Aorta (tissue), 5 donors: ENCODE measurements at regions not wholly inside any gene's neighbourhood (a gene's known extent, or its start where the extent isn't known, plus 50 kb on each side); places are given as distances from the start of the nearest gene placed in this dataset.
"Not testable (repeated sequence)": the region's sequence is repeated elsewhere in the genome, so short reads cannot be mapped to it uniquely, and the experiment has no call there.

Experiments used
- ATAC-seq: fragments of 200-7000 bp; cut with Tn5 transposase; one replicate; pipeline ENCODE4 v1.9.1; 2022; ENCODE audit warnings: moderate library complexity; ENCODE audit not compliant: low FRiP score
- DNase-seq, 2 donors: peaks; one replicate each; pipeline ENCODE4 v3.0.0-alpha.2; 2020
- H3K27ac ChIP-seq, 2 donors: one replicate each; pipeline ENCODE4 v1.5.1; 2013; ENCODE audit warnings: low read length in 2 of 2, mild to moderate bottlenecking in 2 of 2, moderate library complexity in 2 of 2, control low read depth in 1 of 2, inconsistent platforms in 1 of 2, low read depth in 1 of 2
- H3K27me3 ChIP-seq, 2 donors: one replicate each; pipeline ENCODE4 v1.6.1; 2013; ENCODE audit warnings: control low read depth in 1 of 2, low read length in 1 of 2, mild to moderate bottlenecking in 1 of 2, moderate library complexity in 1 of 2; ENCODE audit not compliant: insufficient read depth in 2 of 2, control insufficient read depth in 1 of 2
- H3K36me3 ChIP-seq, 2 donors: one replicate each; pipeline ENCODE4 v1.6.1; 2013; ENCODE audit warnings: control low read depth in 1 of 2, low read length in 1 of 2, mild to moderate bottlenecking in 1 of 2; ENCODE audit not compliant: insufficient read depth in 2 of 2, control insufficient read depth in 1 of 2
- H3K4me1 ChIP-seq, 2 donors: one replicate each; pipeline ENCODE4 v1.6.1; 2013; ENCODE audit warnings: low read length in 2 of 2, control low read depth in 1 of 2, mild to moderate bottlenecking in 1 of 2, moderate library complexity in 1 of 2; ENCODE audit not compliant: insufficient read depth in 2 of 2, control insufficient read depth in 1 of 2
- H3K4me3 ChIP-seq, 2 donors: one replicate each; pipeline ENCODE4 v1.5.1; 2013; ENCODE audit warnings: low read length in 2 of 2, control low read depth in 1 of 2, mild to moderate bottlenecking in 1 of 2
- H3K9me3 ChIP-seq: one replicate; pipeline ENCODE4 v1.6.1; 2013; ENCODE audit warnings: mild to moderate bottlenecking, low read length; ENCODE audit not compliant: control insufficient read depth
- WGBS, 2 donors: extraction: QIAGEN DNeasy Blood & Tissue Kit; methylation state at CpG; one replicate each; pipeline ENCODE4 v1.1.7; 2013; 5-methylcytosine and 5-hydroxymethylcytosine counted together
- intact Hi-C, 2 donors: fragments of 100-400 bp; cut with DNase I; formaldehyde crosslinking; loops; one replicate each; pipeline versions ENCODE4 v1.14.2 to v1.15.0; 2022
- donor health status: healthy with polysubstance abuse.
- donor health status: Bipolar disorder and iron deficiency.
- donor health status: DM: no; HTN: no; CAD: no.
- donor health status: DM: no; HTN: no; CAD: no.
- donor health status: DM: yes; HTN: yes; CAD: no.

- H3K27ac ChIP-seq: no peak overlapping the region
- no peaks in the 10 kb centered on the region for H3K27me3 ChIP-seq
- no peak overlapping the region for H3K4me3 ChIP-seq
- no peaks in the 10 kb centered on the region for H3K4me1 ChIP-seq
- peaks cover 6% of the 10 kb centered on the region for H3K9me3 ChIP-seq
- ATAC-seq (no peak), DNase-seq (no peak)
- H3K36me3 ChIP-seq: no peaks in the 10 kb centered on the region
- intact Hi-C loops: no loop called here
Measured at GRCh38 chr1:99062192-99062591, 57.5 kb upstream of the PLPPR5 start.

GRCh38 chr1:99069146-99069545, 64.5 kb upstream of the PLPPR5 start:
- 49 to 54% methylated on average over 3 of the region's 3 CpGs for WGBS, 2 donors
- Histone ChIP-seq H3K27ac (no peak overlapping the region), H3K36me3 (no peaks in the 10 kb centered on the region), H3K9me3 (peaks cover 4% of the 10 kb centered on the region), H3K27me3 (no peaks in the 10 kb centered on the region), H3K4me1 (no peaks in the 10 kb centered on the region), H3K4me3 (no peak overlapping the region)
- no peak for DNase-seq
- intact Hi-C loops: no loop called here
- ATAC-seq: no peak

DNA sequence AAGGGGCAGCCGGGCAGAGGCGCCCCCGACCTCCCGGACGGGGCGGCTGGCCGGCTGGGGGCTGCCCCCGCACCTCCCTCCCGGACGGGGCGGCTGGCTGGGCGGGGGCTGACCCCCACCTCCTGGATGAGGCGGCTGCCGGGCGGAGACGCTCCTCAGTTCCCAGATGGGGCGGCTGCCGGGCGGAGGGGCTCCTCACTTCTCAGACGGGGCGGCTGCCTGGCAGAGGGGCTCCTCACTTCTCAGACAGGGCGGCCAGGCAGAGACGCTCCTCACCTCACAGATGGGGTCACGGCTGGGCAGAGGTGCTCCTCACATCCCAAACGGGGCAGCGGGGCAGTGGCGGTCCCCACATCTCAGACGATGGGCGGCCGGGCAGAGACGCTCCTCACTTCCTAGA, 73.9 kb upstream of the PLPPR5 start:
- peak in 1 of 2 donors; percentile 48 for DNase-seq
- WGBS, 2 donors: 94 to 97% methylated on average over 29 to 31 of the region's 31 CpGs
- H3K27ac ChIP-seq, H3K9me3 ChIP-seq, H3K27me3 ChIP-seq, H3K36me3 ChIP-seq, intact Hi-C loops, H3K4me3 ChIP-seq, H3K4me1 ChIP-seq, ATAC-seq: not testable (repeated sequence)

- DNase-seq: no peak
Measured at GRCh38 chr1:99082366-99082765, 77.7 kb upstream of the PLPPR5 start.

DNA sequence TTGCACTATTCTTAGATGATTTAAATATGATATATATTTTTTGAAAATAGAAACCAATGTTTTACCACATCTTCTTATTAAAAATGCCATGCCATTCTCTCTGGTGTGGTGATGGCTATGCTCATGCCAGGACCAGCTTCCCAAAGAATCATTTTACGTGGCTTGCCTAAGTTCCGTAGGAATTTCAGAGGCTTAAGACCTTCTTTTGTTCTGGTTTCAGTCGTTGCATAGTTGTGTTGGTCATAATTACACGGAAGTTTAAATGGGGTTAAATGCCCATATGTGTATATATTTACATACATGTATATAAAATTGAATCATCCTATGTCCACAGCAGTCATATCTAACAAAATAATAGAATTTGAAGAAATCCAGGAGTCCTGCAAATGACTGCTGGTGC, 78.7 kb upstream of the PLPPR5 start:
- intact Hi-C loops: no loop called here
- ATAC-seq: no peak
- Histone ChIP-seq H3K27me3 (no peaks in the 10 kb centered on the region), H3K9me3 (peaks cover 1% of the 10 kb centered on the region), H3K27ac (no peak overlapping the region), H3K4me1 (no peaks in the 10 kb centered on the region), H3K4me3 (no peak overlapping the region), H3K36me3 (no peaks in the 10 kb centered on the region)
- DNase-seq: no peak
- 67 to 75% methylated on average over 4 of the region's 4 CpGs for WGBS, 2 donors

More at GRCh38 chr1:99082366-99082765, 77.7 kb upstream of the PLPPR5 start:
- Histone ChIP-seq H3K27me3 (no peaks in the 10 kb centered on the region), H3K36me3 (no peaks in the 10 kb centered on the region), H3K4me3 (no peak overlapping the region), H3K4me1 (no peaks in the 10 kb centered on the region), H3K9me3 (peaks cover 1% of the 10 kb centered on the region), H3K27ac (no peak overlapping the region)
- 58 to 60% methylated on average over 2 of the region's 2 CpGs for WGBS, 2 donors
- intact Hi-C loops: no loop called here
- ATAC-seq: no peak

DNA sequence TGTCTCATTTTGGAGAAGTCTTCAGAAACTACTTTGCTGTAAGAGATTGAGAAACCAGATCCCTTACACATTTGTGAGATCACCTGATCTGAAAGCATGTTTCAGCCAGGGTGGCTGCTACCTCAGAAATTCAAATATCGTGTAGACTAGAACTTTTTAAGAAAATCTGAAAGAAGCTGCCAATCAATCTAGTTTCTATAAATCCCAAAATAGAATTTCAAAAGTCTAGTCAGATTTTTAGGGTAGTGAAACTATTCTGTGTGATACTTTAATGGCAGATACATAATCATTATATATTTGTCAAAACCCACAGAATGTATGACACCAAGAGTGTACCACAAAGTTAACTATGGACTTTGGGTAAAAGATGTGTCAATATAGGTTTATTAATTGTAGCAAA, 79.9 kb upstream of the PLPPR5 start:
- no peak for DNase-seq
- intact Hi-C loops: no loop called here

DNA sequence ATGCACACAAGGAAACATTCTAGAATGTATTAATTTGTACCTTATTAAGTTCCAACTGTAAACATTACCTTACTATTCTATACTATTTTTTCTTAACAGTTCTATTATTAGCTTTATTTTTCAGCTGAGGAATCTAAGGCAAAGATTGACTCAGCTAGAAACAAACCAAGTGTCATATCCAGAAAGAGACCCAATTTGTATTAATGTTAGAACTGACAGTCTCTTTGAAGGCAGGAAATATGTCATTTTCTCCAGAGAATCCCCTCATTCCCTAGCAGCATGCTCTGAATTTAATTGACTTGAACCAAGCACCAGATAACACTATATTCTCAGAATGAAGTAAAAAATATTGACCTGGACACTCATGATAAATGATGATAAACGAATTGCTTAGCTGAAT, 81.4 kb upstream of the PLPPR5 start:
- ATAC-seq: no peak
- 29% methylated on average over 1 of the region's 1 CpG for WGBS, 2 donors
- Histone ChIP-seq H3K4me3 (no peak overlapping the region), H3K27me3 (no peaks in the 10 kb centered on the region), H3K27ac (no peak overlapping the region), H3K4me1 (no peaks in the 10 kb centered on the region), H3K9me3 (peaks cover 1% of the 10 kb centered on the region), H3K36me3 (no peaks in the 10 kb centered on the region)
- intact Hi-C loops: no loop called here
- no peak for DNase-seq

More for the DNA sequence above, 79.9 kb upstream of the PLPPR5 start:
- Histone ChIP-seq H3K4me3 (no peak overlapping the region), H3K27ac (no peak overlapping the region), H3K9me3 (peaks cover 1% of the 10 kb centered on the region), H3K27me3 (no peaks in the 10 kb centered on the region), H3K4me1 (no peaks in the 10 kb centered on the region), H3K36me3 (no peaks in the 10 kb centered on the region)
- WGBS, 2 donors: 77 to 80% methylated on average over 1 of the region's 1 CpG
- ATAC-seq: no peak

DNA sequence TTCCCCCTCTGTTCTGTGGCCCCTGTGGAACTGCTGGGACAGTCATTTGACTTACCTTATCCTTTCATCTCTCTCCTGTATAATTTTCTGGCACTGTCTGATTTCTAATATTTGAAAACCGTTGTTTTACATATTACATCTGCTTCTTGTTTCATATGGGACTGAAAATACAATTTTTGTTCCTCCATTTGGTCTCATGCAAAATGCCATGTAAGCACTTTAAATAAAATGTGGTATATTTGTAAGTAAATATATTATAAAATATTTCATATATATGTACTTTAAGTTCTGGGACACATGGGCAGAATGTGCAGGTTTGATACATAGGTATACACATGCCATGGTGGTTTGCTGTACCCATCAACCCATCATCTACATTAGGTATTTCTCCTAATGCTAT, 93.9 kb upstream of the PLPPR5 start:
- no peak for DNase-seq
- WGBS, 2 donors: 78 to 94% methylated on average over 1 of the region's 1 CpG

GRCh38 chr1:99106274-99106673, 101.6 kb upstream of the PLPPR5 start:
- Histone ChIP-seq H3K4me3 (no peak overlapping the region), H3K36me3 (no peaks in the 10 kb centered on the region), H3K27ac (no peak overlapping the region), H3K9me3 (peaks cover 1% of the 10 kb centered on the region), H3K27me3 (no peaks in the 10 kb centered on the region), H3K4me1 (no peaks in the 10 kb centered on the region)
- intact Hi-C loops: no loop called here
- ATAC-seq (no peak), DNase-seq (no peak)
- 88 to 89% methylated on average over 1 of the region's 1 CpG for WGBS, 2 donors

More for the DNA sequence above, 93.9 kb upstream of the PLPPR5 start:
- no peak for ATAC-seq
- Histone ChIP-seq H3K27me3 (no peaks in the 10 kb centered on the region), H3K36me3 (no peaks in the 10 kb centered on the region), H3K4me1 (no peaks in the 10 kb centered on the region), H3K9me3 (no peaks in the 10 kb centered on the region), H3K27ac (no peak overlapping the region), H3K4me3 (no peak overlapping the region)
- intact Hi-C loops: no loop called here
